Osteoblast (primary cell): ENCODE measurements at regions not wholly inside any gene's neighbourhood (a gene's known extent, or its start where the extent isn't known, plus 50 kb on each side); places are given as distances from the start of the nearest gene placed in this dataset.
"Not testable (repeated sequence)": the region's sequence is repeated elsewhere in the genome, so short reads cannot be mapped to it uniquely, and the experiment has no call there.

Source experiments
- DNase-seq: peaks from one replicate; pipeline ENCODE4 v3.0.0; 2011; ENCODE audit warnings: low spot score, mixed read lengths; ENCODE audit not compliant: insufficient read length; ENCODE audit errors: missing footprints
- H2AFZ ChIP-seq: 2 replicates; pipeline ENCODE4 v1.6.0; 2011; ENCODE audit warnings: mild to moderate bottlenecking, low read length
- H3K27ac ChIP-seq: 2 replicates; pipeline ENCODE4 v1.5.1; 2011; ENCODE audit warnings: mild to moderate bottlenecking, low read depth, low read length, moderate library complexity
- H3K27me3 ChIP-seq: 2 replicates; pipeline ENCODE4 v1.6.0; 2012; ENCODE audit warnings: mild to moderate bottlenecking, control low read depth, inconsistent platforms, low read length, moderate library complexity; ENCODE audit not compliant: insufficient read depth
- H3K36me3 ChIP-seq: 2 replicates; pipeline ENCODE4 v1.5.1; 2011; ENCODE audit warnings: mild to moderate bottlenecking, low read length, control low read depth, moderate library complexity; ENCODE audit not compliant: insufficient read depth
- H3K4me1 ChIP-seq: 2 replicates; pipeline ENCODE4 v1.5.1; 2011; ENCODE audit warnings: mild to moderate bottlenecking, low read length, control low read depth, moderate library complexity; ENCODE audit not compliant: insufficient read depth
- H3K4me2 ChIP-seq: 2 replicates; pipeline ENCODE4 v1.6.0; 2011; ENCODE audit warnings: mild to moderate bottlenecking, low read length; ENCODE audit not compliant: insufficient read depth
- H3K4me3 ChIP-seq: fragments of 200-600 bp; sonication (generic); 3 replicates; pipeline ENCODE4 v1.5.1; 2012; ENCODE audit warnings: mild to moderate bottlenecking, low read length, inconsistent platforms; ENCODE audit not compliant: insufficient read depth
- H3K79me2 ChIP-seq: 2 replicates; pipeline ENCODE4 v1.6.0; 2012; ENCODE audit warnings: mild to moderate bottlenecking, low read length, control low read depth, inconsistent platforms; ENCODE audit not compliant: insufficient read depth
- H3K9me3 ChIP-seq: 2 replicates; pipeline ENCODE4 v1.5.1; 2011; ENCODE audit warnings: low read depth, low read length, control low read depth
- H4K20me1 ChIP-seq: 2 replicates; pipeline ENCODE4 v1.6.0; 2012; ENCODE audit warnings: mild to moderate bottlenecking, low read length, control low read depth; ENCODE audit not compliant: insufficient read depth
- CTCF ChIP-seq: IDR thresholded peaks from 2 replicates; pipeline ENCODE4 v1.5.1; 2011; ENCODE audit warnings: mild to moderate bottlenecking, low read depth, low read length, moderate library complexity; ENCODE audit errors: extremely low read depth

- Histone ChIP-seq H3K27me3 (no peaks in the 10 kb centered on the region), H4K20me1 (no peaks in the 10 kb centered on the region), H3K4me1 (no peaks in the 10 kb centered on the region), H3K36me3 (no peaks in the 10 kb centered on the region), H3K4me3 (no peak overlapping the region), H3K27ac (no peak overlapping the region), H3K79me2 (no peaks in the 10 kb centered on the region), H3K4me2 (no peak overlapping the region), H3K9me3 (no peaks in the 10 kb centered on the region), H2AFZ (no peak overlapping the region)
- no peak for TF ChIP-seq CTCF
- no peak for DNase-seq
Measured at GRCh38 chr12:129984106-129984505, 80.3 kb upstream of the TMEM132D start.

- H3K4me3 ChIP-seq: no peak overlapping the region
- no peaks in the 10 kb centered on the region for H3K36me3 ChIP-seq
- H2AFZ ChIP-seq: no peak overlapping the region
- DNase-seq: no peak
- no peaks in the 10 kb centered on the region for H4K20me1 ChIP-seq
- no peaks in the 10 kb centered on the region for H3K9me3 ChIP-seq
- no peaks in the 10 kb centered on the region for H3K4me1 ChIP-seq
- H3K27me3 ChIP-seq: no peaks in the 10 kb centered on the region
- no peak overlapping the region for H3K4me2 ChIP-seq
- no peak for TF ChIP-seq CTCF
- H3K79me2 ChIP-seq: no peaks in the 10 kb centered on the region
- H3K27ac ChIP-seq: no peak overlapping the region
Measured at GRCh38 chr12:129987841-129988240, 84.0 kb upstream of the TMEM132D start.

DNA sequence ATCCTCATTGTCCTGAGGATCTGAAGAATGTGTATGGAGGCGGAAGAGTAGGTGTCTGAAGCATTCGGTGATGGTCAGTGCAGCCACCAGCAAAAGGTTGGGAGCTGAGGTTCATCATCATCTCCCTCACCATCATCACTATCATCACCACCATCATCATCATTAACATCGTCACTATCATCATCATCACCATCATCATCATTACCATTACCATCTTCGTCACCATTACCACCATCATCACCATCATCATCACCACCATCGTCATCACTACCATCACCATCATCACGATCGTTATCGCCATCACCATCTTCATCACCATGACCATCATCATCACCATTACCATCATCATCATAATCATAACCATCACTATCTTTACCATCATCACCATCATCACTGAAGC is 90.8 kb upstream of the TMEM132D start:
- no peak for TF ChIP-seq CTCF
- Histone ChIP-seq H4K20me1 (no peaks in the 10 kb centered on the region), H3K27ac (no peak overlapping the region), H3K4me2 (no peak overlapping the region), H3K36me3 (no peaks in the 10 kb centered on the region), H3K4me1 (no peaks in the 10 kb centered on the region), H2AFZ (no peak overlapping the region), H3K27me3 (no peaks in the 10 kb centered on the region), H3K9me3 (no peaks in the 10 kb centered on the region), H3K79me2 (no peaks in the 10 kb centered on the region), H3K4me3 (no peak overlapping the region)
- DNase-seq: no peak

GRCh38 chr12:129997239-129997638 is 93.4 kb upstream of the TMEM132D start:
- H3K27ac ChIP-seq: no peak overlapping the region
- no peaks in the 10 kb centered on the region for H3K79me2 ChIP-seq
- H4K20me1 ChIP-seq: no peaks in the 10 kb centered on the region
- TF ChIP-seq CTCF: no peak
- H2AFZ ChIP-seq: no peak overlapping the region
- H3K4me2 ChIP-seq: no peak overlapping the region
- no peak overlapping the region for H3K4me3 ChIP-seq
- H3K9me3 ChIP-seq: no peaks in the 10 kb centered on the region
- H3K36me3 ChIP-seq: no peaks in the 10 kb centered on the region
- no peaks in the 10 kb centered on the region for H3K27me3 ChIP-seq
- no peak for DNase-seq
- H3K4me1 ChIP-seq: no peaks in the 10 kb centered on the region

DNA sequence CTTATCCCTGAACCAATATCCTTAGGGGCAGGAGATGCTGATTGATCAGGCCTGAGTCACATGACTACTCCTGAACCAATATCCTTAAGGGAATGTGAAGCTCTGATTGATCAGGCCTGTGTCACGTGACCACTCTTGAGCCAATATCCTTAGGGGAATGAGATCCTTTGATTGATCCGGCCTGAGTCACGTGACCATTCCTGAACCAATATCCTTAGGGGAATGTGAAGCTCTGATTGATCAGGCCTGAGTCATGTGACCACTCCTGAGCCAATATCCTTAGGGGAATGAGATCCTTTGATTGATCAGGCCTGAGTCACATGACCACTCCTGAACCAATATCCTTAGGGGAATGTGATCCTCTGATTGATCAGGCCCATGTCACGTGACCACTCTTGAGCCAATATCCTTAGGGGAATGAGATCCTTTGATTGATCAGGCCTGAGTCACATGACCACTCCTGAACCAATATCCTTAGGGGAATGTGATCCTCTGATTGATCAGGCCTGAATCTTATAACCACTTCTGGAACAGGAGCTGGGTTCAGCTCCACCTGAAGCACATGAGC is 100.6 kb upstream of the TMEM132D start:
- not testable (repeated sequence) for DNase-seq, H3K27ac ChIP-seq, H3K4me2 ChIP-seq, H3K4me3 ChIP-seq, H3K27me3 ChIP-seq, H3K9me3 ChIP-seq, H4K20me1 ChIP-seq, H3K36me3 ChIP-seq, H2AFZ ChIP-seq, H3K4me1 ChIP-seq, H3K79me2 ChIP-seq
